A549 (cell line): ENCODE measurements at regions not wholly inside any gene's neighbourhood (a gene's known extent, or its start where the extent isn't known, plus 50 kb on each side); places are given as distances from the start of the nearest gene placed in this dataset.

Source experiments
- BHLHE40 ChIP-seq: IDR thresholded peaks from 2 replicates; pipeline ENCODE4 v1.6.1; 2012; ENCODE audit warnings: low read depth, low read length, inconsistent platforms
- CEBPB ChIP-seq, 2 experiments: fragments of >200 bp in 1 of 2; sonication (Bioruptor Twin) in 1 of 2; formaldehyde crosslinking in 1 of 2; IDR thresholded peaks; 2 replicates each; pipeline ENCODE4 v1.6.1; 2012 to 2016
- CHD2 ChIP-seq: fragments of 150-350 bp; IDR thresholded peaks from 2 replicates; pipeline ENCODE4 v1.6.1; 2014; ENCODE audit warnings: low read length; ENCODE audit not compliant: partially characterized antibody
- EP300 ChIP-seq, 2 experiments: fragments of >200 bp; sonication (Bioruptor Twin); formaldehyde crosslinking; IDR thresholded peaks; 2 replicates in 1 of 2; 3 replicates in 1 of 2; pipeline ENCODE4 v1.6.1; 2016 to 2017
- HDAC2 ChIP-seq: fragments of 200-600 bp; sonication (generic); IDR thresholded peaks from 2 replicates; pipeline ENCODE4 v1.6.1; 2016
- JUN ChIP-seq, 2 experiments: fragments of >200 bp; sonication (Bioruptor Twin); formaldehyde crosslinking; IDR thresholded peaks; 2 replicates in 1 of 2; 3 replicates in 1 of 2; pipeline ENCODE4 v1.6.1; 2016 to 2017
- JUNB ChIP-seq: fragments of >200 bp; sonication (Bioruptor Twin); formaldehyde crosslinking; IDR thresholded peaks from 2 replicates; pipeline ENCODE4 v1.6.1; 2016
- KDM1A ChIP-seq: fragments of 200-600 bp; sonication (generic); IDR thresholded peaks from 2 replicates; pipeline ENCODE4 v1.6.1; 2016; ENCODE audit warnings: low read depth, mild to moderate bottlenecking
- RAD21 ChIP-seq, 2 experiments: fragments of >200 bp in 1 of 2; sonication (Bioruptor Twin) in 1 of 2; formaldehyde crosslinking in 1 of 2; IDR thresholded peaks in 1 of 2; conservative IDR thresholded peaks in 1 of 2; 2 replicates in 1 of 2; 3 replicates in 1 of 2; pipeline ENCODE4 v1.6.1; 2012 to 2018; ENCODE audit warnings: inconsistent platforms in 1 of 2
- RCOR1 ChIP-seq: fragments of 150-350 bp; IDR thresholded peaks from 2 replicates; pipeline ENCODE4 v1.6.1; 2014; ENCODE audit warnings: antibody characterized with exemption, low read length, low read depth
- TP53 ChIP-seq: fragments of 250-450 bp; sonication (Bioruptor Pico); IDR thresholded peaks from 2 replicates; pipeline ENCODE4 v1.5.0; 2021; ENCODE audit warnings: mild to moderate bottlenecking, moderate library complexity
- ZC3H11A ChIP-seq: fragments of 450-650 bp; IDR thresholded peaks from 2 replicates; pipeline ENCODE4 v1.6.1; 2014; ENCODE audit warnings: antibody characterized with exemption, mild to moderate bottlenecking
- TF ChIP-seq, protein P1 (sequence below): fragments of >200 bp; sonication (Bioruptor Twin); formaldehyde crosslinking; IDR thresholded peaks from 3 replicates; pipeline ENCODE4 v1.5.1; 2016
- TF ChIP-seq, protein P2 (sequence below): fragments of 200-600 bp; sonication (generic); IDR thresholded peaks from 2 replicates; pipeline ENCODE4 v1.6.1; 2016; ENCODE audit warnings: antibody characterized with exemption, mild to moderate bottlenecking, moderate library complexity

DNA sequence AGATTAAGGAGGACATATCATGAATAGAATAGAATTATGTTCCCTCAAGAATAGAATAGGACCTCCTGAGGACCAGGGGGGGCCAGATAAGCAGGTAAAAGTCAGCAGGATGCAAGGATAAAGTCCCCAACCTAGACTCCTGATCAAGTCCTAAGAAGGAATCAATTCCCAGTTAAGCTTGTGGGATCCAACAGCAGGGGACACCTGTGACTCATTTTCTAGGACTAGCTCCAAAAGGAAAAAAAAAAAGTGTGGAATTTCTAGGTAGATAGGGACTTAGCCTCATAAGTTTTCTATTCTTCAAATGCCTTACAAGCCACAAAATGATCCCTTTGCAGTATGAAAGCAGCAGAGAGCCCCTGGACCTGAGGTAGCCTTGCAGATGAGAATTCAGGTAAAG, 336.2 kb downstream of the WDR11 start:
- TF ChIP-seq, protein P1, sequence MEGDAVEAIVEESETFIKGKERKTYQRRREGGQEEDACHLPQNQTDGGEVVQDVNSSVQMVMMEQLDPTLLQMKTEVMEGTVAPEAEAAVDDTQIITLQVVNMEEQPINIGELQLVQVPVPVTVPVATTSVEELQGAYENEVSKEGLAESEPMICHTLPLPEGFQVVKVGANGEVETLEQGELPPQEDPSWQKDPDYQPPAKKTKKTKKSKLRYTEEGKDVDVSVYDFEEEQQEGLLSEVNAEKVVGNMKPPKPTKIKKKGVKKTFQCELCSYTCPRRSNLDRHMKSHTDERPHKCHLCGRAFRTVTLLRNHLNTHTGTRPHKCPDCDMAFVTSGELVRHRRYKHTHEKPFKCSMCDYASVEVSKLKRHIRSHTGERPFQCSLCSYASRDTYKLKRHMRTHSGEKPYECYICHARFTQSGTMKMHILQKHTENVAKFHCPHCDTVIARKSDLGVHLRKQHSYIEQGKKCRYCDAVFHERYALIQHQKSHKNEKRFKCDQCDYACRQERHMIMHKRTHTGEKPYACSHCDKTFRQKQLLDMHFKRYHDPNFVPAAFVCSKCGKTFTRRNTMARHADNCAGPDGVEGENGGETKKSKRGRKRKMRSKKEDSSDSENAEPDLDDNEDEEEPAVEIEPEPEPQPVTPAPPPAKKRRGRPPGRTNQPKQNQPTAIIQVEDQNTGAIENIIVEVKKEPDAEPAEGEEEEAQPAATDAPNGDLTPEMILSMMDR: no peak
- no peak for TF ChIP-seq RCOR1
- TF ChIP-seq CHD2: no peak
- no peak for TF ChIP-seq KDM1A
- TF ChIP-seq RAD21 (conservative IDR thresholded peaks at IDR 0.05 in 1 of 2, IDR thresholded peaks at IDR 0.05 in 1 of 2): no peak
- no peak for TF ChIP-seq ZC3H11A
- no peak for TF ChIP-seq HDAC2
- TF ChIP-seq TP53 (CRISPR knock-in tag): no peak
- TF ChIP-seq, protein P2, sequence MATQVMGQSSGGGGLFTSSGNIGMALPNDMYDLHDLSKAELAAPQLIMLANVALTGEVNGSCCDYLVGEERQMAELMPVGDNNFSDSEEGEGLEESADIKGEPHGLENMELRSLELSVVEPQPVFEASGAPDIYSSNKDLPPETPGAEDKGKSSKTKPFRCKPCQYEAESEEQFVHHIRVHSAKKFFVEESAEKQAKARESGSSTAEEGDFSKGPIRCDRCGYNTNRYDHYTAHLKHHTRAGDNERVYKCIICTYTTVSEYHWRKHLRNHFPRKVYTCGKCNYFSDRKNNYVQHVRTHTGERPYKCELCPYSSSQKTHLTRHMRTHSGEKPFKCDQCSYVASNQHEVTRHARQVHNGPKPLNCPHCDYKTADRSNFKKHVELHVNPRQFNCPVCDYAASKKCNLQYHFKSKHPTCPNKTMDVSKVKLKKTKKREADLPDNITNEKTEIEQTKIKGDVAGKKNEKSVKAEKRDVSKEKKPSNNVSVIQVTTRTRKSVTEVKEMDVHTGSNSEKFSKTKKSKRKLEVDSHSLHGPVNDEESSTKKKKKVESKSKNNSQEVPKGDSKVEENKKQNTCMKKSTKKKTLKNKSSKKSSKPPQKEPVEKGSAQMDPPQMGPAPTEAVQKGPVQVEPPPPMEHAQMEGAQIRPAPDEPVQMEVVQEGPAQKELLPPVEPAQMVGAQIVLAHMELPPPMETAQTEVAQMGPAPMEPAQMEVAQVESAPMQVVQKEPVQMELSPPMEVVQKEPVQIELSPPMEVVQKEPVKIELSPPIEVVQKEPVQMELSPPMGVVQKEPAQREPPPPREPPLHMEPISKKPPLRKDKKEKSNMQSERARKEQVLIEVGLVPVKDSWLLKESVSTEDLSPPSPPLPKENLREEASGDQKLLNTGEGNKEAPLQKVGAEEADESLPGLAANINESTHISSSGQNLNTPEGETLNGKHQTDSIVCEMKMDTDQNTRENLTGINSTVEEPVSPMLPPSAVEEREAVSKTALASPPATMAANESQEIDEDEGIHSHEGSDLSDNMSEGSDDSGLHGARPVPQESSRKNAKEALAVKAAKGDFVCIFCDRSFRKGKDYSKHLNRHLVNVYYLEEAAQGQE: no peak
- no peak for TF ChIP-seq JUNB
- no peak for TF ChIP-seq JUN (IDR thresholded peaks at IDR 0.05)
- TF ChIP-seq EP300 (IDR thresholded peaks at IDR 0.05): no peak
- TF ChIP-seq CEBPB (IDR thresholded peaks at IDR 0.05): no peak
- no peak for TF ChIP-seq BHLHE40
